GM12892 (cell line): ENCODE measurements at regions not wholly inside any gene's neighbourhood (a gene's known extent, or its start where the extent isn't known, plus 50 kb on each side); places are given as distances from the start of the nearest gene placed in this dataset.

ENCODE experiments used
- DNase-seq: peaks from one replicate; pipeline ENCODE4 v3.0.0; 2011; ENCODE audit not compliant: insufficient read length
- FAIRE-seq: peaks from 2 replicates; lab custom pipeline; 2011; peaks lifted over from hg19 to GRCh38; lab: Jason Lieb, UNC
- POLR2A ChIP-seq: IDR thresholded peaks from 2 replicates; pipeline ENCODE4 v1.6.1; 2011; ENCODE audit warnings: low read depth, low read length, control low read depth
- POLR2AphosphoS5 ChIP-seq: IDR thresholded peaks from 2 replicates; pipeline ENCODE4 v1.6.1; 2011; ENCODE audit warnings: low read depth, low read length, control low read depth
- TAF1 ChIP-seq: IDR thresholded peaks from 2 replicates; pipeline ENCODE4 v1.6.1; 2011; ENCODE audit warnings: low read depth, mild to moderate bottlenecking, control low read depth, low read length, borderline replicate concordance

DNA sequence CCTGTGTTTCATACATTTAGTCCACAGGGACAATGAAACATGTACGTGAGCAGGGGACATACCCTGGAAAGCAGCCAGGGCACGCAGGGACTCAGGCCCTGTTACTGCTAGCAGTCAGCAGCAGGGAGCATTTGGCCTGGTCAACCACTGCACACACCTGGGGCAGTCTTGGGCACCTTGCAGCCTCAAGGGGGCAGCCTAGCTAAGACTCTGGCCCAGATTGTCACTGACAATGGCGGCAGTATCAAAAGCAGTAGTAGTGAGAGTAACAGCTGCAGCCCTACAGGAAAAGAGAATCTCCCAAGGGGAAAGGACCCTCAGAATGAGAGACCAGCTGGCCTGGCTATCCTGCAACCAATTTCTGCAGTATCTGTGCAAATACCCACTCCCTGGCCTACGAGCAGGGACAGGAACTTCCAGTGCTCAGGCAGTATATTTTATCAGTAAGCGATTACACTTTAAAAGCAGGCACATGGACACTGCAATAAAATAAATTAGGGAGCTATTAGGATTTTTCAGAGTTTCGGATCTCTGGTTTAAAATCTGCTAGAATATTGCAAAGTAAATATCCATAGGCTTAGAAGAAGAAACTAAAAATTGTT lies 475.6 kb downstream of the LTN1 start:
- FAIRE-seq (peak; percentile 80), DNase-seq (peak; percentile 9)
- TF ChIP-seq POLR2A (no peak), POLR2AphosphoS5 (no peak), TAF1 (no peak)

- no peak for FAIRE-seq
- TF ChIP-seq POLR2A = no peak
- TF ChIP-seq POLR2AphosphoS5 = no peak
- TF ChIP-seq TAF1 = no peak
- no peak for DNase-seq
Measured at GRCh38 chr21:28516021-28516420, 476.7 kb downstream of the LTN1 start.

GRCh38 chr21:28513428-28513827 lies 479.2 kb downstream of the LTN1 start:
- FAIRE-seq = no peak
- no peak for TF ChIP-seq POLR2A
- TF ChIP-seq POLR2AphosphoS5 = no peak
- TF ChIP-seq TAF1 = no peak
- no peak for DNase-seq

DNA sequence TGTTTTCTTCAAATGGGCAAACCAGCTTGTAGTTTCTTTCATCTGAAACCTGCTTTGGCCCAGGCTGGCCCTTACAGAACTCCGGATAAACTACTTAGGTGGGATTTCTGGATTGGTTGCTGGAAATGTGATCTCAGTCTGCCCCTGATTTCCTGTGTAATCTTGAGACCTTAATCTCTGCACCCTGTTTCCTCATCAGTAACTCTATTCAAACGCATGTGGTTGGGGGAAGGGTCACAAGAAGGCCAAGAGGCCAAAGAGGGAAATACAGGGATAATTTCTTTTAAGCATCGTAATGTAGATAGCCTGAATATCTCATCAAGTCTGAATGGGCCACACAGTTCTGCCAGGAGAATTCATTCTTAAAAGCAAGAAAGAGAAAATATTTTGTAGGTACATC lies 483.6 kb downstream of the LTN1 start:
- TF ChIP-seq POLR2A (no peak), POLR2AphosphoS5 (no peak), TAF1 (no peak)
- DNase-seq (no peak), FAIRE-seq (no peak)

DNA sequence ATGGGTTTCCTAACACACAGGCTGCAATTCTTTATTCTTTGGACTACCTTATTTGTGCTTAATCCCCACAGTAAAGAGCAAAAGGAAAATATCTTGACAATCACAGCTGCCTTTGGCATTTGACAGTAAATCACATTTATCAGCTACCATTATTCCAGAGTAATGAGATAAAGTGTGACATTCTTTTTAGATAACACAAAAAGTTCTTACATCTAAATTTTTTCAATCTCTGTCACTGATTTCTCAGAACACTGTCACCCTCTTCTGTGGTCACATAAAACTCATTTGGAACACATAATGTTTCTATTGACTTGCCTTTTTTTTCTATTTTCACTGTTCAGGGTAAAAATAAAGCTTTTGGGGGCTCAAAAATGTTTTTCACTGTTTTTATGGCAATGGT lies 484.6 kb downstream of the LTN1 start:
- FAIRE-seq (no peak), DNase-seq (no peak)
- TF ChIP-seq POLR2AphosphoS5 (no peak), POLR2A (no peak), TAF1 (no peak)

GRCh38 chr21:28496517-28496916 lies 496.2 kb downstream of the LTN1 start:
- DNase-seq (no peak), FAIRE-seq (no peak)
- no peak for TF ChIP-seq POLR2AphosphoS5
- no peak for TF ChIP-seq POLR2A
- no peak for TF ChIP-seq TAF1

DNA sequence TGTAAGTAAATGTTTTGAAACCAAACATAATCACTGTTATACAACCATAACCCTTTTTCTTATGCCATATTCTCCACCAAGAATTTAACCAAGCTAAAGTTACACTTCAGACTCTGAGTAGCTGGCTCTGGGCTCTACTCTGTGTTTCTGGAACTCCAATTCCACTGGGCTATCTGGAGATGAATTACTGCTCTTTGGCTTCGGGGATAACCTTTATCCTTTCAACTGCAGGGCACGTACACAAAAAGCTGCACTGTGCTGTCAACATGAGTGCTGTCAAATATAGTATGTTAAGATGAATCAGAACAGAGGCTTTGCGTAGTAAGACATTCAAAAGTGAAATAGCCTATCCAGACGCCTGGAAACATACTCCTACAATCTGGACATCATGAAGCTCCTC lies 500.6 kb downstream of the LTN1 start:
- no peak for FAIRE-seq
- DNase-seq = no peak
- TF ChIP-seq POLR2A (no peak), POLR2AphosphoS5 (no peak), TAF1 (no peak)

- FAIRE-seq (no peak), DNase-seq (no peak)
- TF ChIP-seq POLR2AphosphoS5 (no peak), POLR2A (no peak), TAF1 (no peak)
Measured at GRCh38 chr21:28489821-28490350, 502.8 kb downstream of the LTN1 start.

GRCh38 chr21:28489162-28489561 lies 503.5 kb downstream of the LTN1 start:
- DNase-seq (no peak), FAIRE-seq (no peak)
- TF ChIP-seq POLR2A (no peak), POLR2AphosphoS5 (no peak), TAF1 (no peak)

- TF ChIP-seq TAF1 (no peak), POLR2A (no peak), POLR2AphosphoS5 (no peak)
- no peak for FAIRE-seq
- DNase-seq = no peak
Measured at GRCh38 chr21:28487455-28488070, 505.1 kb downstream of the LTN1 start.

DNA sequence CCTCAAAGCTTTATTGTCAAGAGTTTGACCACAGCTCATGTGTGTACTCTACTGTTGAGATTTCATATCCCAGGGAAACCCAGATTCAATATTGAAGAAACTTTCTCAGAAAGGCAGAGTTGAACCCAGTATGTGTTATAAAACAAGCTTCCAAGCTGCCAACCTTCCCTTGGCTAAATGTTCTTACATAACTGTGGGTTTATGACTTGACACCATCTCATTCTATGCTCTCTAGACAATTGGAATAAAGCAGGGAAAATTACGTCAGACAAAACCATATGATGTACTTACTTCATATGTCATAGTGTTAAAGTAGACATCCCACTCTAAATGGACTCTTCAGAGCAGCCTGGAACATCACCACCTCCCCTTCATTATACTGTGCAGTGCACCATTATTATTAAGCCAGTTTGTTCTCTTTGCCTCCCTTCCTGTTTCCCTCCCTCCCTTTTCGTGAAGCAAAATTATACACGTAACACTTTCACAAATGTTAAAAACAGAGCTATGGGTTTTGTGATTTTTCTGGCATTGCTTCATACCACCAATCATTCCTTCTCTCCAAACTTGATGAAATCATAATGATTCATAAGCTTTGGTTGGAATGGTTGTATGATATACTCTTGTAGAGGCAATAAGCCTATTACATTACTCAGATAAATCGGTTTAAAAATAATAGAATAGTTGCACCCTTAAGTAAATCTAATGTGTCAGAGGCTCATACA lies 507.2 kb downstream of the LTN1 start:
- no peak for FAIRE-seq
- no peak for TF ChIP-seq POLR2A
- TF ChIP-seq POLR2AphosphoS5 = no peak
- TF ChIP-seq TAF1 = no peak
- no peak for DNase-seq
